ENCODE measurements at regions not wholly inside any gene's neighbourhood (a gene's known extent, or its start where the extent isn't known, plus 50 kb on each side); places are given as distances from the start of the nearest gene placed in this dataset.

DNA sequence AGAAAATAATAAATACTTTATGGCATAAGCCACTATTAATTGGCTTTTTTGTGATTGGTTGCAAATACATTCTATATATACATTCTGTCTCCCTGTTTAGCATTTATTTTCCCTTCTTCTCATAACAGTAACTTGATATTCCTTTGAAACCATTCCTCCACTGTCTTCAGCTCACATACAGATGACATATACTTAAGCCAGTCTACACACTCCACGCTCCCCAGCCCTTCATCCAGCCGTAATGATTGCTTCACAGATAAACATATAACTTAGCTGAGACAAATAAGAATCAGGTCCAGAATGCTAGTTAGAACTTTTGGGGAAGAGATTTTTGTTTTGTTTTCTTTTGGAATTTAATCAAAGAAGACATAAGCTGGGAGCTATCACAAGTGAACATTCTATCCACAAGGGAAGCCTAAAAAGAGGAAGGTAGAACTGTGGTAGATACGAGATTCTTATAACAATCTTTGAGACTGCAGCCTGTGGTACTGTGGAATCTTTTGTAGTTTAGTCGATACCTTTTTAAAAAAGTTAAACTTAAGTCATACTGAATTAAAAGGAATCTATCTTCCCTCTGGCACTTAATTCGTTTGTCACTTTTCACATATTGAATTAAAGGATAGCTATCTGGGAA lies 365.1 kb upstream of the PRR16 start:
- no peak for DNase-seq (ENCODE audit: low spot score)
- in situ Hi-C loops (cut with MboI; ENCODE audit: low sequenced_read_pairs, unreplicated experiment), result no loop called here
- TF ChIP-seq, protein P1, sequence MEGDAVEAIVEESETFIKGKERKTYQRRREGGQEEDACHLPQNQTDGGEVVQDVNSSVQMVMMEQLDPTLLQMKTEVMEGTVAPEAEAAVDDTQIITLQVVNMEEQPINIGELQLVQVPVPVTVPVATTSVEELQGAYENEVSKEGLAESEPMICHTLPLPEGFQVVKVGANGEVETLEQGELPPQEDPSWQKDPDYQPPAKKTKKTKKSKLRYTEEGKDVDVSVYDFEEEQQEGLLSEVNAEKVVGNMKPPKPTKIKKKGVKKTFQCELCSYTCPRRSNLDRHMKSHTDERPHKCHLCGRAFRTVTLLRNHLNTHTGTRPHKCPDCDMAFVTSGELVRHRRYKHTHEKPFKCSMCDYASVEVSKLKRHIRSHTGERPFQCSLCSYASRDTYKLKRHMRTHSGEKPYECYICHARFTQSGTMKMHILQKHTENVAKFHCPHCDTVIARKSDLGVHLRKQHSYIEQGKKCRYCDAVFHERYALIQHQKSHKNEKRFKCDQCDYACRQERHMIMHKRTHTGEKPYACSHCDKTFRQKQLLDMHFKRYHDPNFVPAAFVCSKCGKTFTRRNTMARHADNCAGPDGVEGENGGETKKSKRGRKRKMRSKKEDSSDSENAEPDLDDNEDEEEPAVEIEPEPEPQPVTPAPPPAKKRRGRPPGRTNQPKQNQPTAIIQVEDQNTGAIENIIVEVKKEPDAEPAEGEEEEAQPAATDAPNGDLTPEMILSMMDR (IDR thresholded peaks at IDR 0.05; ENCODE audit: borderline replicate concordance, control extremely low read depth, extremely low read depth, insufficient read depth, missing control alignments), result no peak

DNA sequence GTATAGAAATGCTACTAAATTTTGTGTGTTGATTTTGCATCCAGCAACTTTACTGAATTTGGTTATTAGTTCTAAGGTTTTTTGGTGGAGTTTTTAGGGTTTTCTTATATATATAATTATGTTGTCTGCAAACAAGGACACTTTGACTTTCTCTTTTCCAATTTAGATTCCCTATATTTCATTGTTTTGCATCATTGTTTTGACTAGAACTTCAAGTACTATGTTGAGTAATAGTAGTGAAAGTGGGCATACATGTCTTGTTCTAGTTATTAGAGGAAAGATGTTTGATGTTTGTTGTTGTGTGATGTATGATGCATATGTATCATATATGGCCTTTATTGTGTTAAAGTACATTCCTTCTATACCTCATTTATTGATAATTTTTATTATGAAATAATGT lies 362.3 kb upstream of the PRR16 start:
- DNase-seq (ENCODE audit: low spot score), result no peak
- in situ Hi-C loops (cut with MboI; ENCODE audit: low sequenced_read_pairs, unreplicated experiment), result no loop called here
- TF ChIP-seq, protein P1 (IDR thresholded peaks at IDR 0.05; ENCODE audit: borderline replicate concordance, control extremely low read depth, extremely low read depth, insufficient read depth, missing control alignments), result no peak

GRCh38 chr5:120103495-120103894 lies 360.6 kb upstream of the PRR16 start:
- TF ChIP-seq, protein P1 (IDR thresholded peaks at IDR 0.05; ENCODE audit: borderline replicate concordance, control extremely low read depth, extremely low read depth, insufficient read depth, missing control alignments), result no peak

GRCh38 chr5:120106912-120107525 lies 357.1 kb upstream of the PRR16 start:
- no peak for DNase-seq (ENCODE audit: low spot score)
- TF ChIP-seq, protein P1 (IDR thresholded peaks at IDR 0.05; ENCODE audit: borderline replicate concordance, control extremely low read depth, extremely low read depth, insufficient read depth, missing control alignments), result no peak
- in situ Hi-C loops (cut with MboI; ENCODE audit: low sequenced_read_pairs, unreplicated experiment), result no loop called here

More at GRCh38 chr5:120103495-120103894, 360.6 kb upstream of the PRR16 start:
- in situ Hi-C loops (cut with MboI; ENCODE audit: low sequenced_read_pairs, unreplicated experiment), result no loop called here
- no peak for DNase-seq (ENCODE audit: low spot score)

DNA sequence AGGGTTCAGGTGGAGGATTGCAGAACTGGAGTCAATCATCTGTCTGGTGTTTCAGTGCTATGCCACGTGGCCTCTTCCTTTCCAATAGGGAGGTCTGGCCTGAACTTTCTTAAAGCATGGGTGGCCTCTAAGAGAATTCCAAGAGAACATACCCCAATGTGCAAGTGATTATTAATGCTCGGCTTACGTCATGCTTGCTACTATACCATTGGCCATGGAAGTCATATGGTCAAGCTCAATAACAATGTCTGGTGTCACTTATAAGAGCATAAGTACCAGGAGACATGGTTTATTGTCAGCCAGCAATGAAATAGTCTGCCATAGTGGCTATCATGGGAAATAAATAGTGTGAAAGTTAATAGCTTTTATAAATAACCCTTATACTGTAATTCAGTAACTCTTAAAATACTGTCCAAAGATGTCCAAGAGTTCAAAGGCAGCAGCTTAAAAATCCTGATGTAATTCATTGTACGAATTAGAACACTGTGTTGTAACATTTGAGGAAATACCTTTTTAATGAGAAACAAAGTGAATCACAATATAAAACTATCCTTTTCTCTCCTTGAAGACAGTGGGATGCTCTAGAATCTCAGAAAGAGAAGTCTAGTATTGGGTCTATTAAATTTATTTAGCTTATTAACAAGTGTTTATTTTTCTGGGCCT lies 355.4 kb upstream of the PRR16 start:
- DNase-seq (ENCODE audit: low spot score), result no peak
- in situ Hi-C loops (cut with MboI; ENCODE audit: low sequenced_read_pairs, unreplicated experiment), result no loop called here
- TF ChIP-seq, protein P1 (IDR thresholded peaks at IDR 0.05; ENCODE audit: borderline replicate concordance, control extremely low read depth, extremely low read depth, insufficient read depth, missing control alignments), result no peak

DNA sequence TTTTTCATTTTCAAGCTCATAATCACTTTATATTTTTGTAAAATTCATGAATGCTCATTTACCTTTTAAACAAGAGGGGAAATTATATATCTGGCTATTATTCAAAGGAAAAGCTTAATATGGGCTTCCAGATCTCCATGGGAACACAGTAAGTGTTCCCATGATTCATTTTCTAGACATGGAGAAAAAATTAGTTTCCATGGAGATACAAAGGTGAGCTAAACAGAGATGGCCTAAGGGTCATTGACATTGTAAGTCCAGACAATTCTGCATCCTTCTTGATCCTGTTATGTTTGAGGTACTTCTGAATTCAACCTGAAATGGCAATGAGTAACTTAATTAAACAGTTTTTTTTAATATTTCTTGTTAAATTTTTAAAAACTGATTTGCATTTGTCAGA lies 341.4 kb upstream of the PRR16 start:
- DNase-seq (ENCODE audit: low spot score), result no peak
- TF ChIP-seq, protein P1 (IDR thresholded peaks at IDR 0.05; ENCODE audit: borderline replicate concordance, control extremely low read depth, extremely low read depth, insufficient read depth, missing control alignments), result no peak
- in situ Hi-C loops (cut with MboI; ENCODE audit: low sequenced_read_pairs, unreplicated experiment), result no loop called here

All from GM13976 (cell line).